Astrocyte (in vitro differentiated cells and primary cell): ENCODE measurements at regions not wholly inside any gene's neighbourhood (a gene's known extent, or its start where the extent isn't known, plus 50 kb on each side); places are given as distances from the start of the nearest gene placed in this dataset.
"Not testable (repeated sequence)": the region's sequence is repeated elsewhere in the genome, so short reads cannot be mapped to it uniquely, and the experiment has no call there.

Experiments used
- DNase-seq: peaks from one replicate; pipeline ENCODE4 v3.0.0-alpha.2; 2010; ENCODE audit warnings: low read depth
- FAIRE-seq: peaks from 2 replicates; lab custom pipeline; 2011; peaks lifted over from hg19 to GRCh38; lab: Jason Lieb, UNC
- H2AFZ ChIP-seq: 2 replicates; pipeline ENCODE4 v1.6.0; 2012; ENCODE audit warnings: low read depth, low read length, inconsistent platforms
- H3K27ac ChIP-seq: 2 replicates; pipeline ENCODE4 v1.5.1; 2011; ENCODE audit warnings: low read depth, low read length, inconsistent platforms
- H3K27me3 ChIP-seq: 2 replicates; pipeline ENCODE4 v1.6.0; 2011; ENCODE audit warnings: low read length, inconsistent platforms; ENCODE audit not compliant: insufficient read depth
- H3K36me3 ChIP-seq: 2 replicates; pipeline ENCODE4 v1.5.1; 2011; ENCODE audit warnings: low read length, inconsistent platforms; ENCODE audit not compliant: insufficient read depth
- H3K4me1 ChIP-seq: 2 replicates; pipeline ENCODE4 v1.5.1; 2011; ENCODE audit warnings: low read length, inconsistent platforms; ENCODE audit not compliant: insufficient read depth
- H3K4me2 ChIP-seq: 2 replicates; pipeline ENCODE4 v1.6.0; 2012; ENCODE audit warnings: low read length, inconsistent platforms
- H3K4me3 ChIP-seq: 2 replicates; pipeline ENCODE4 v1.5.1; 2011; ENCODE audit warnings: low read depth, mild to moderate bottlenecking, low read length, inconsistent platforms; ENCODE audit not compliant: insufficient read depth
- H3K79me2 ChIP-seq: 2 replicates; pipeline ENCODE4 v1.6.0; 2012; ENCODE audit warnings: mild to moderate bottlenecking, low read length, inconsistent platforms; ENCODE audit not compliant: insufficient read depth
- H3K9ac ChIP-seq: 2 replicates; pipeline ENCODE4 v1.6.0; 2012; ENCODE audit warnings: mild to moderate bottlenecking, low read length, inconsistent platforms
- H3K9me3 ChIP-seq: 2 replicates; pipeline ENCODE4 v1.5.1; 2012; ENCODE audit warnings: low read depth, mild to moderate bottlenecking, low read length, inconsistent platforms; ENCODE audit not compliant: insufficient read depth
- H4K20me1 ChIP-seq: 2 replicates; pipeline ENCODE4 v1.6.0; 2012; ENCODE audit warnings: low read length, inconsistent platforms; ENCODE audit not compliant: insufficient read depth
- H3K27ac Mint-ChIP-seq: one replicate; pipeline ENCODE4 v1.8.0; 2021; ENCODE audit warnings: mild to moderate bottlenecking, mixed read lengths; ENCODE audit not compliant: unreplicated experiment
- H3K27me3 Mint-ChIP-seq: one replicate; pipeline ENCODE4 v1.8.0; 2021; ENCODE audit warnings: low read depth, mixed read lengths; ENCODE audit not compliant: unreplicated experiment
- H3K36me3 Mint-ChIP-seq: one replicate; pipeline ENCODE4 v1.8.0; 2021; ENCODE audit warnings: low read depth, mixed read lengths; ENCODE audit not compliant: unreplicated experiment
- H3K4me1 Mint-ChIP-seq: one replicate; pipeline ENCODE4 v1.8.0; 2021; ENCODE audit warnings: low read depth, mixed read lengths; ENCODE audit not compliant: unreplicated experiment
- H3K4me3 Mint-ChIP-seq: one replicate; pipeline ENCODE4 v1.8.0; 2021; ENCODE audit warnings: mild to moderate bottlenecking, moderate library complexity, mixed read lengths; ENCODE audit not compliant: unreplicated experiment
- H3K9me3 Mint-ChIP-seq: one replicate; pipeline ENCODE4 v1.8.0; 2021; ENCODE audit warnings: mild to moderate bottlenecking, mixed read lengths; ENCODE audit not compliant: unreplicated experiment
- EZH2 ChIP-seq: IDR thresholded peaks from 2 replicates; pipeline ENCODE4 v1.6.1; 2012; ENCODE audit warnings: mild to moderate bottlenecking, low read length, inconsistent platforms; ENCODE audit not compliant: insufficient read depth
- TF ChIP-seq, protein P1 (sequence below): IDR thresholded peaks from 2 replicates; pipeline ENCODE4 v1.5.1; 2011; ENCODE audit warnings: low read depth, mild to moderate bottlenecking, inconsistent platforms, low read length, moderate library complexity; ENCODE audit not compliant: insufficient read depth

DNA sequence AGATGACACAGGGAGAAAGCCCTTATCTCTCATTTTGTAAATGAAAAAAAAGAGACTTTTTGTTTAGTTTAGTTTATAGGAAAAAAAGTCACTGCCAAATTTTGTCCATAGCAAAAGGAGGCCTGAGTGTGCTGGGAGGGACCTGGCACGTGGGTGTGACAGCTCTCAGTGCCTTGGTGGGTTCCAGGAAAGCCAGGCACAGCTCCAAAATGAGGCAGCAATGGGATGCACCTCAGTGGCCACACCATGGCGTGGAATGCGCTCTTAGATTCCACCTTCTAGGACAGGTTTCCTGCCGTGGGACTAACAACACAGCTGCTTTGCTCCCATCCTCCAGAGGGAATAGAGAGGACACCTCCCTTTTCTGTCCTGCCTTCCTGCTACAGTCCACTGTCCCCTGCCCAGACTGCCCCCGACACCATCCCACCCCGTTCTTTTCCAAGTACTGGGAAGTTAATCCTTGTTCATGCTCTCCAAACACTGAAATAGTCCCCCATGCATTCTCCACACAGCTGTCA is 207.6 kb downstream of the EMP1 start:
- Histone ChIP-seq H3K4me2 (no peak overlapping the region), H3K27me3 (no peaks in the 10 kb centered on the region), H3K27ac (no peak overlapping the region), H3K9ac (no peak overlapping the region), H4K20me1 (no peaks in the 10 kb centered on the region), H3K4me1 (no peaks in the 10 kb centered on the region), H3K4me3 (no peak overlapping the region), H3K9me3 (no peaks in the 10 kb centered on the region), H3K79me2 (no peaks in the 10 kb centered on the region), H2AFZ (no peak overlapping the region), H3K36me3 (no peaks in the 10 kb centered on the region)
- Mint-ChIP-seq H3K36me3 (no peaks in the 10 kb centered on the region), H3K27ac (no peak overlapping the region), H3K4me3 (no peak overlapping the region), H3K9me3 (peaks cover 2% of the 10 kb centered on the region), H3K27me3 (peaks cover 8% of the 10 kb centered on the region), H3K4me1 (peaks cover 4% of the 10 kb centered on the region)
- no peak for DNase-seq
- TF ChIP-seq EZH2, result no peak
- TF ChIP-seq, protein P1, sequence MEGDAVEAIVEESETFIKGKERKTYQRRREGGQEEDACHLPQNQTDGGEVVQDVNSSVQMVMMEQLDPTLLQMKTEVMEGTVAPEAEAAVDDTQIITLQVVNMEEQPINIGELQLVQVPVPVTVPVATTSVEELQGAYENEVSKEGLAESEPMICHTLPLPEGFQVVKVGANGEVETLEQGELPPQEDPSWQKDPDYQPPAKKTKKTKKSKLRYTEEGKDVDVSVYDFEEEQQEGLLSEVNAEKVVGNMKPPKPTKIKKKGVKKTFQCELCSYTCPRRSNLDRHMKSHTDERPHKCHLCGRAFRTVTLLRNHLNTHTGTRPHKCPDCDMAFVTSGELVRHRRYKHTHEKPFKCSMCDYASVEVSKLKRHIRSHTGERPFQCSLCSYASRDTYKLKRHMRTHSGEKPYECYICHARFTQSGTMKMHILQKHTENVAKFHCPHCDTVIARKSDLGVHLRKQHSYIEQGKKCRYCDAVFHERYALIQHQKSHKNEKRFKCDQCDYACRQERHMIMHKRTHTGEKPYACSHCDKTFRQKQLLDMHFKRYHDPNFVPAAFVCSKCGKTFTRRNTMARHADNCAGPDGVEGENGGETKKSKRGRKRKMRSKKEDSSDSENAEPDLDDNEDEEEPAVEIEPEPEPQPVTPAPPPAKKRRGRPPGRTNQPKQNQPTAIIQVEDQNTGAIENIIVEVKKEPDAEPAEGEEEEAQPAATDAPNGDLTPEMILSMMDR, result no peak
- no peak for FAIRE-seq

DNA sequence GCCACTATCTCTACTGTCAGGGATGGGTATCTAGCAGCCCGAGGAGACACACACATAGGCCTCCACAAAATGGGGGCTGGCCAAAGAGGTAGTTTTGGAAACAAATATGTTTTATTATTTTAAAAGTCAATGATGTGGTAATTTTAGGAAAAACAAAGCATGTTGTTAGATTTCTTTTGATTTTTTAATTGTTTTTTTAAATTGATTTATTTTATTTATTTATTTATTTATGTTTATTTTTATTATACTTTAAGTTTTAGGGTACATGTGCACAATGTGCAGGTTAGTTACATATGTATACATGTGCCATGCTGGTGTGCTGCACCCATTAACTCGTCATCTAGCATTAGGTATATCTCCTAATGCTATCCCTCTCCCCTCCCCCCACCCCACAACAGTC is 194.8 kb downstream of the EMP1 start:
- not testable (repeated sequence) for H3K9ac ChIP-seq, H3K4me2 ChIP-seq, H3K27ac Mint-ChIP-seq, H3K9me3 ChIP-seq, H2AFZ ChIP-seq, H3K36me3 ChIP-seq, H3K36me3 Mint-ChIP-seq, H3K27ac ChIP-seq, H3K4me1 ChIP-seq, H3K79me2 ChIP-seq, H3K27me3 ChIP-seq, H3K4me1 Mint-ChIP-seq, H3K4me3 ChIP-seq, FAIRE-seq, H4K20me1 ChIP-seq, H3K4me3 Mint-ChIP-seq, H3K9me3 Mint-ChIP-seq, DNase-seq
- H3K27me3 Mint-ChIP-seq, result peaks cover 13% of the 10 kb centered on the region

DNA sequence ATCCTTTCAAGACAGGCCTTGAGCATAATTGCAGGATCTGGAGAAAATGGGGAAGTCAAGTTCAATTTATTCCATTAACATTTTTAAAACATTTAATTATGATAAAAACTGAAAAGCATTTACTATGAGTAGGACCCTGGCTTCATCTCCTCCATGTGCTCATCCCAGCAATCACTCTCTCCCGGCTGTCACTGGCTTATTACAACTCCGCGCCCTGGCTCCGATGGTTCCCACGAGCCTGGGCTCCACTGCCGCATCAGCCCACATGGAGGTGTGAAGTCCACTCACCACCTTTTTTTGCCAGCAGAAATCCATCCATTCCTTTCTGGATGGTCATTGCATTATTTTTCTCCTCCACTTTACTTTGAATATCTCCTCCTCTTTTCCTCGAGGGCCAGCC is 194.4 kb downstream of the EMP1 start:
- Mint-ChIP-seq H3K27me3 (peaks cover 13% of the 10 kb centered on the region), H3K36me3 (no peaks in the 10 kb centered on the region), H3K27ac (no peak overlapping the region), H3K4me3 (no peak overlapping the region), H3K9me3 (no peaks in the 10 kb centered on the region), H3K4me1 (no peaks in the 10 kb centered on the region)
- Histone ChIP-seq H2AFZ (no peak overlapping the region), H3K36me3 (no peaks in the 10 kb centered on the region), H3K9me3 (no peaks in the 10 kb centered on the region), H3K9ac (no peak overlapping the region), H3K4me2 (no peak overlapping the region), H3K79me2 (no peaks in the 10 kb centered on the region), H3K4me1 (no peaks in the 10 kb centered on the region), H3K27me3 (no peaks in the 10 kb centered on the region), H3K4me3 (no peak overlapping the region), H3K27ac (no peak overlapping the region), H4K20me1 (no peaks in the 10 kb centered on the region)
- FAIRE-seq (no peak), DNase-seq (no peak)
- TF ChIP-seq, protein P1, result no peak
- TF ChIP-seq EZH2, result no peak
